ENCODE measurements at regions not wholly inside any gene's neighbourhood (a gene's known extent, or its start where the extent isn't known, plus 50 kb on each side); places are given as distances from the start of the nearest gene placed in this dataset.
A peak's percentile ranks its signal among the peaks of the same experiment; 100 is the strongest.

- Histone ChIP-seq H3K36me3 (no peaks in the 10 kb centered on the region), H3K4me1 (no peaks in the 10 kb centered on the region), H3K27ac (no peak overlapping the region), H3K27me3 (no peaks in the 10 kb centered on the region), H3K4me3 (no peak overlapping the region), H3K9me3 (no peaks in the 10 kb centered on the region)
- no peak for TF ChIP-seq POLR2A (IDR thresholded peaks at IDR 0.05)
- no peak for TF ChIP-seq CTCF (IDR thresholded peaks at IDR 0.05)
- no peak for DNase-seq
These were observed 49.9 kb downstream of the CNTN3 start for GRCh38 chr3:74564560-74564959.

- Histone ChIP-seq H3K36me3 (no peaks in the 10 kb centered on the region), H3K9me3 (no peaks in the 10 kb centered on the region), H3K4me3 (no peak overlapping the region), H3K27ac (no peak overlapping the region), H3K27me3 (no peaks in the 10 kb centered on the region), H3K4me1 (no peaks in the 10 kb centered on the region)
- no peak for TF ChIP-seq POLR2A (IDR thresholded peaks at IDR 0.05)
- TF ChIP-seq CTCF (IDR thresholded peaks at IDR 0.05), result no peak
- no peak for DNase-seq
These were observed 51.7 kb downstream of the CNTN3 start for GRCh38 chr3:74562558-74563269.

GRCh38 chr3:74561881-74562280 lies 52.6 kb downstream of the CNTN3 start:
- TF ChIP-seq POLR2A (IDR thresholded peaks at IDR 0.05), result no peak
- no peak for TF ChIP-seq CTCF (IDR thresholded peaks at IDR 0.05)
- H3K4me3 ChIP-seq, result no peak overlapping the region
- H3K4me1 ChIP-seq, result no peaks in the 10 kb centered on the region
- DNase-seq, result no peak
- H3K27me3 ChIP-seq, result no peaks in the 10 kb centered on the region
- no peaks in the 10 kb centered on the region for H3K36me3 ChIP-seq
- H3K27ac ChIP-seq, result no peak overlapping the region
- no peaks in the 10 kb centered on the region for H3K9me3 ChIP-seq

GRCh38 chr3:74559261-74559660 lies 55.2 kb downstream of the CNTN3 start:
- no peaks in the 10 kb centered on the region for H3K4me1 ChIP-seq
- no peak overlapping the region for H3K4me3 ChIP-seq
- no peak overlapping the region for H3K27ac ChIP-seq
- H3K9me3 ChIP-seq, result no peaks in the 10 kb centered on the region
- no peak for DNase-seq
- no peaks in the 10 kb centered on the region for H3K27me3 ChIP-seq
- no peak for TF ChIP-seq POLR2A (IDR thresholded peaks at IDR 0.05)
- no peak for TF ChIP-seq CTCF (IDR thresholded peaks at IDR 0.05)
- H3K36me3 ChIP-seq, result no peaks in the 10 kb centered on the region

- DNase-seq, result no peak
- Histone ChIP-seq H3K27ac (no peak overlapping the region), H3K27me3 (no peaks in the 10 kb centered on the region), H3K36me3 (no peaks in the 10 kb centered on the region), H3K4me1 (no peaks in the 10 kb centered on the region), H3K4me3 (no peak overlapping the region), H3K9me3 (no peaks in the 10 kb centered on the region)
- TF ChIP-seq POLR2A (IDR thresholded peaks at IDR 0.05), result no peak
- TF ChIP-seq CTCF (IDR thresholded peaks at IDR 0.05), result no peak
These were observed 63.8 kb downstream of the CNTN3 start for GRCh38 chr3:74550686-74551085.

GRCh38 chr3:74546426-74546825 lies 68.0 kb downstream of the CNTN3 start:
- peak in 1 of 3 donors; percentile 47 for DNase-seq
- no peak overlapping the region for H3K27ac ChIP-seq
- TF ChIP-seq POLR2A (IDR thresholded peaks at IDR 0.05) (no peak), CTCF (IDR thresholded peaks at IDR 0.05) (no peak)
- no peaks in the 10 kb centered on the region for H3K27me3 ChIP-seq
- no peak overlapping the region for H3K4me3 ChIP-seq
- H3K9me3 ChIP-seq, result no peaks in the 10 kb centered on the region
- H3K36me3 ChIP-seq, result no peaks in the 10 kb centered on the region
- H3K4me1 ChIP-seq, result no peaks in the 10 kb centered on the region

Measured in Peyer's patch (tissue), 4 donors.